G401 (cell line): ENCODE measurements at regions not wholly inside any gene's neighbourhood (a gene's known extent, or its start where the extent isn't known, plus 50 kb on each side); places are given as distances from the start of the nearest gene placed in this dataset.
A peak's percentile ranks its signal among the peaks of the same experiment; 100 is the strongest.
"Not testable (repeated sequence)": the region's sequence is repeated elsewhere in the genome, so short reads cannot be mapped to it uniquely, and the experiment has no call there.

Experiments
- DNase-seq: peaks from one replicate; pipeline ENCODE4 v3.0.0-alpha.2; 2015; ENCODE audit warnings: low spot score
- in situ Hi-C: cut with HindIII; loops from 2 replicates; pipeline ENCODE4 v1.10.0; 2016; ENCODE audit warnings: low sequenced_read_pairs, mixed read lengths

- DNase-seq: no peak
- in situ Hi-C loops: no loop called here
Measured at GRCh38 chr13:54004026-54004699, 975.5 kb downstream of the OLFM4 start.

- DNase-seq: no peak
- in situ Hi-C loops: no loop called here
Measured at GRCh38 chr13:54016542-54016941, 987.9 kb downstream of the OLFM4 start.

- no peak for DNase-seq
- in situ Hi-C loops: no loop called here
Measured at GRCh38 chr13:54018485-54018884, 989.9 kb downstream of the OLFM4 start.

GRCh38 chr13:54029226-54029625 lies 1000.6 kb downstream of the OLFM4 start:
- in situ Hi-C loops: no loop called here
- no peak for DNase-seq

GRCh38 chr13:54029720-54030119 lies 1001.1 kb downstream of the OLFM4 start:
- in situ Hi-C loops: no loop called here

GRCh38 chr13:54033323-54033861 lies 1004.8 kb downstream of the OLFM4 start:
- in situ Hi-C loops: no loop called here

More at GRCh38 chr13:54029720-54030119, 1001.1 kb downstream of the OLFM4 start:
- DNase-seq: no peak

GRCh38 chr13:54034047-54034446 lies 1005.4 kb downstream of the OLFM4 start:
- no peak for DNase-seq
- in situ Hi-C loops: no loop called here

More at GRCh38 chr13:54033323-54033861, 1004.8 kb downstream of the OLFM4 start:
- DNase-seq: no peak

GRCh38 chr13:54057416-54057815 lies 1028.8 kb downstream of the OLFM4 start:
- in situ Hi-C loops, DNase-seq: not testable (repeated sequence)

GRCh38 chr13:54069958-54070357 lies 1041.3 kb downstream of the OLFM4 start:
- DNase-seq, in situ Hi-C loops: not testable (repeated sequence)

- in situ Hi-C loops: no loop called here
- DNase-seq: no peak
Measured at GRCh38 chr13:54077569-54077968, 1049.0 kb downstream of the OLFM4 start.

GRCh38 chr13:54078271-54078870 lies 1049.8 kb downstream of the OLFM4 start:
- peak; percentile 4 for DNase-seq
- in situ Hi-C loops: no loop called here

GRCh38 chr13:54082309-54082708 lies 1053.7 kb downstream of the OLFM4 start:
- in situ Hi-C loops, DNase-seq: not testable (repeated sequence)

GRCh38 chr13:54091884-54092283 lies 1063.3 kb downstream of the OLFM4 start:
- in situ Hi-C loops: no loop called here
- DNase-seq: no peak

GRCh38 chr13:54092686-54093085 lies 1064.1 kb downstream of the OLFM4 start:
- DNase-seq: no peak

GRCh38 chr13:54110597-54110996 lies 1082.0 kb downstream of the OLFM4 start:
- no peak for DNase-seq
- in situ Hi-C loops: no loop called here

More at GRCh38 chr13:54092686-54093085, 1064.1 kb downstream of the OLFM4 start:
- in situ Hi-C loops: no loop called here

- in situ Hi-C loops: no loop called here
- DNase-seq: no peak
Measured at GRCh38 chr13:54124700-54125099, 1096.1 kb downstream of the OLFM4 start.

- DNase-seq, in situ Hi-C loops: not testable (repeated sequence)
Measured at GRCh38 chr13:54130931-54131330, 1102.3 kb downstream of the OLFM4 start.

- DNase-seq, in situ Hi-C loops: not testable (repeated sequence)
Measured at GRCh38 chr13:54131433-54131832, 1102.8 kb downstream of the OLFM4 start.

GRCh38 chr13:54132127-54132526 lies 1103.5 kb downstream of the OLFM4 start:
- in situ Hi-C loops, DNase-seq: not testable (repeated sequence)

GRCh38 chr13:54132720-54133119 lies 1104.1 kb downstream of the OLFM4 start:
- in situ Hi-C loops: not testable (repeated sequence)

More at GRCh38 chr13:54132720-54133119, 1104.1 kb downstream of the OLFM4 start:
- not testable (repeated sequence) for DNase-seq
